ENCODE measurements at regions not wholly inside any gene's neighbourhood (a gene's known extent, or its start where the extent isn't known, plus 50 kb on each side); places are given as distances from the start of the nearest gene placed in this dataset.

GRCh38 chr16:8474587-8474986, 115.7 kb downstream of the TMEM114 start:
- TF ChIP-seq ZSCAN23 (tag by site-specific recombination; IDR thresholded peaks at IDR 0.05): no peak
- no peak for TF ChIP-seq REST (tag by site-specific recombination; IDR thresholded peaks at IDR 0.05)
- no peak for TF ChIP-seq SALL2 (tag by site-specific recombination; IDR thresholded peaks at IDR 0.05; ENCODE audit: borderline replicate concordance)
- no peak for TF ChIP-seq SCRT2 (tag by site-specific recombination; IDR thresholded peaks at IDR 0.05)
- TF ChIP-seq, protein P1, sequence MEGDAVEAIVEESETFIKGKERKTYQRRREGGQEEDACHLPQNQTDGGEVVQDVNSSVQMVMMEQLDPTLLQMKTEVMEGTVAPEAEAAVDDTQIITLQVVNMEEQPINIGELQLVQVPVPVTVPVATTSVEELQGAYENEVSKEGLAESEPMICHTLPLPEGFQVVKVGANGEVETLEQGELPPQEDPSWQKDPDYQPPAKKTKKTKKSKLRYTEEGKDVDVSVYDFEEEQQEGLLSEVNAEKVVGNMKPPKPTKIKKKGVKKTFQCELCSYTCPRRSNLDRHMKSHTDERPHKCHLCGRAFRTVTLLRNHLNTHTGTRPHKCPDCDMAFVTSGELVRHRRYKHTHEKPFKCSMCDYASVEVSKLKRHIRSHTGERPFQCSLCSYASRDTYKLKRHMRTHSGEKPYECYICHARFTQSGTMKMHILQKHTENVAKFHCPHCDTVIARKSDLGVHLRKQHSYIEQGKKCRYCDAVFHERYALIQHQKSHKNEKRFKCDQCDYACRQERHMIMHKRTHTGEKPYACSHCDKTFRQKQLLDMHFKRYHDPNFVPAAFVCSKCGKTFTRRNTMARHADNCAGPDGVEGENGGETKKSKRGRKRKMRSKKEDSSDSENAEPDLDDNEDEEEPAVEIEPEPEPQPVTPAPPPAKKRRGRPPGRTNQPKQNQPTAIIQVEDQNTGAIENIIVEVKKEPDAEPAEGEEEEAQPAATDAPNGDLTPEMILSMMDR (tag by site-specific recombination; IDR thresholded peaks at IDR 0.05): no peak
- no peak for TF ChIP-seq ZFP3 (tag by site-specific recombination; IDR thresholded peaks at IDR 0.05; ENCODE audit: low read depth)
